ENCODE measurements at regions not wholly inside any gene's neighbourhood (a gene's known extent, or its start where the extent isn't known, plus 50 kb on each side); places are given as distances from the start of the nearest gene placed in this dataset.
"Not testable (repeated sequence)": the region's sequence is repeated elsewhere in the genome, so short reads cannot be mapped to it uniquely, and the experiment has no call there.

DNA sequence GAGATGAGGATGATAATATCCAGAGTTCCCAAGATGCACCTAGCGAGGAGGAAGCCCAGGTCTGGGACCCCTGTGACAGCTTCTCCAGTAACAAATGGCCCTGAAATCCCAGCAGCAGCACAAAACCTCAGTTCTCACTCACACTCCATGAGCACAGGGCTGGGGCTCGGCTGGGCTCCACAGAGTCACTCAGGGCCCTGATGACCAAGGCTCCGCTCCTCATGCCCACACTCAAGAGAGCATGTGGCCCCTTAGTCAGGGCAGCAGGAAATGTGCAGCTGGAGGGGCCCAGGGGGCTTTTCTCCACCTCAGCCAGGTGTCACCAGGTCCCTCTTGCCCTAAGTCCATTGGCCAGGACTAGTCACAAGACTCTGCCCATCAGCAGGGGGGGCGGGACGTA is 242.7 kb upstream of the SFSWAP start:
- H3K4me1 ChIP-seq (ENCODE audit: control extremely low read depth in 1 of 4, control insufficient read depth in 4 of 4, insufficient read depth in 4 of 4, low read length in 3 of 4) = peaks cover 0 to 16% (median 6%) of the 10 kb centered on the region in 4 experiments
- peaks cover 0 to 20% (median 3%) of the 10 kb centered on the region in 4 experiments for H3K36me3 ChIP-seq (ENCODE audit: control insufficient read depth in 4 of 4, insufficient read depth in 4 of 4, low read length in 3 of 4)
- H3K9me3 ChIP-seq (ENCODE audit: control extremely low read depth in 1 of 5, control insufficient read depth in 4 of 5, insufficient read depth in 2 of 5, low read depth in 1 of 5, low read length in 4 of 5) = peaks cover 0 to 4% (median 0%) of the 10 kb centered on the region in 5 experiments
- no peak for DNase-seq
- ChIA-PET CTCF (no interaction called here), POLR2A (no interaction called here)
- no peak overlapping the region for H3K4me3 ChIP-seq (ENCODE audit: control insufficient read depth in 1 of 7, extremely low read depth in 1 of 7, insufficient read depth in 4 of 7, low read depth in 2 of 7, low read length in 6 of 7)
- no peak overlapping the region for H3K27ac ChIP-seq (ENCODE audit: insufficient read depth in 1 of 2, low read depth in 1 of 2, low read length in 2 of 2, poor library complexity in 1 of 2, severe bottlenecking in 2 of 2)
- no peaks in the 10 kb centered on the region for H3K27me3 ChIP-seq (replicated peaks in 2 of 5; ENCODE audit: control insufficient read depth in 4 of 5, insufficient read depth in 5 of 5, low read length in 4 of 5)
- WGBS (ENCODE audit: insufficient coverage) = 97% methylated on average over 5 of the region's 5 CpGs

DNA sequence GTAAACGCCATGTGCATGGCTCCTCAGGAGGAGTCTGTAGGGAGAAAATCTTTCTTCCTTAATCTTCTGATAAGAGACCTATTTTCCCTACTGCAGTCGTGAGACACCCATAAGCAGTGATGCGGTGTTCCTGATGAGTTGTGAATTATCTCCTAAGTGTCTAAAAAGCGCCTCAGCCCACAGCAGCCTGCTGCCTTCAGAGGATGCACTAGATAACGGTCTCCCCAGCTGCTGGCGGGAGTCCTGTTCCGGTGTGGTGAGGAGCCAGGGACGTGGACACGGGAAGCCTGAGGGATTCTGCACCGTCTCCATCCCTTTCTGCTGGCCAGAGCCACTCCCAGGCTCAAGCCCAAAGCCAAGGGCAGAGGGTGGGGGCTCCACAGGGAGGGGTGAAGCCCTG is 240.9 kb upstream of the SFSWAP start:
- H3K9me3 ChIP-seq (ENCODE audit: control extremely low read depth in 1 of 5, control insufficient read depth in 4 of 5, insufficient read depth in 2 of 5, low read depth in 1 of 5, low read length in 4 of 5); POLR2A ChIA-PET; H3K27me3 ChIP-seq (replicated peaks in 2 of 5; ENCODE audit: control insufficient read depth in 4 of 5, insufficient read depth in 5 of 5, low read length in 4 of 5); CTCF ChIA-PET; H3K4me3 ChIP-seq (ENCODE audit: control insufficient read depth in 1 of 7, extremely low read depth in 1 of 7, insufficient read depth in 4 of 7, low read depth in 2 of 7, low read length in 6 of 7); DNase-seq; H3K27ac ChIP-seq (ENCODE audit: insufficient read depth in 1 of 2, low read depth in 1 of 2, low read length in 2 of 2, poor library complexity in 1 of 2, severe bottlenecking in 2 of 2): not testable (repeated sequence)
- no CpG with 5 or more reads among the region's 10 CpGs for WGBS (ENCODE audit: insufficient coverage)
- peaks cover 0 to 10% (median 3%) of the 10 kb centered on the region in 4 experiments for H3K36me3 ChIP-seq (ENCODE audit: control insufficient read depth in 4 of 4, insufficient read depth in 4 of 4, low read length in 3 of 4)
- H3K4me1 ChIP-seq (ENCODE audit: control extremely low read depth in 1 of 4, control insufficient read depth in 4 of 4, insufficient read depth in 4 of 4, low read length in 3 of 4) = peaks cover 4 to 30% (median 18%) of the 10 kb centered on the region in 4 experiments

DNA sequence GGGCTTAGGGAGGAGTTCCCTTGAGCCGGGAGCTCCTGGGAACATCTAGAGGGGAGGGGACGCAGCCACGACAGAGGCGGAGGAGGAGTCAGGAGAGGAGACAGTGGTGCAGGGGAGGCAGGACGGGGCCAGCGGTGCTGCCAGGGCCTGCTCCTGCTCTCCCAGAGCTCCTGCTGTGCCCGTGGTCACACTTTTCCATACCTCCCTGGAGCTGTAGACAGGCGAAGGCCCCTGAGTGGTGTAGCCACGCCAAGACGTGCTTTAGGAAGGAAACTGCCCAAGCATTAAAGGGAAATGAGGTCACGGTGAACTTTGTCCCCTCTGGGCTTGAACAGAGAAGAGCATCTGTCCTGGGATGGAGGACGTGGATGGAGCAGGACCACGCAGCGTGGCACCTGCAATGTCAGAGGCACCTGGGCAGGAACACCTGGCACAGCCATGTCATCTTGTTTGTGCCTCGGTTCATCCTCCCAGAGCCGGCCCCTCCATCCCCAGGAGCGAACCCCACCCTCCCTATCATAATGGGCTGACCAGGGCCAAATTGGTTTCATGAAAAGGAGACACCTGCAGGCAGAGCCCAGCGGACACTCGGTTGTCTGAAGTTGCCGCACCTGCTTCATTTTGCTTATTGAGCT is 239.5 kb upstream of the SFSWAP start:
- no peak for DNase-seq
- WGBS (ENCODE audit: insufficient coverage) = 86% methylated on average over 12 of the region's 20 CpGs
- H3K4me3 ChIP-seq (ENCODE audit: control insufficient read depth in 1 of 7, extremely low read depth in 1 of 7, insufficient read depth in 4 of 7, low read depth in 2 of 7, low read length in 6 of 7) = no peak overlapping the region
- peaks cover 0 to 4% (median 0%) of the 10 kb centered on the region in 5 experiments for H3K9me3 ChIP-seq (ENCODE audit: control extremely low read depth in 1 of 5, control insufficient read depth in 4 of 5, insufficient read depth in 2 of 5, low read depth in 1 of 5, low read length in 4 of 5)
- H3K36me3 ChIP-seq (ENCODE audit: control insufficient read depth in 4 of 4, insufficient read depth in 4 of 4, low read length in 3 of 4) = peaks cover 0 to 7% (median 2%) of the 10 kb centered on the region in 4 experiments
- no peaks in the 10 kb centered on the region for H3K27me3 ChIP-seq (replicated peaks in 2 of 5; ENCODE audit: control insufficient read depth in 4 of 5, insufficient read depth in 5 of 5, low read length in 4 of 5)
- CTCF ChIA-PET = no interaction called here
- POLR2A ChIA-PET = no interaction called here
- peaks cover 4 to 30% (median 18%) of the 10 kb centered on the region in 4 experiments for H3K4me1 ChIP-seq (ENCODE audit: control extremely low read depth in 1 of 4, control insufficient read depth in 4 of 4, insufficient read depth in 4 of 4, low read length in 3 of 4)
- no peak overlapping the region for H3K27ac ChIP-seq (ENCODE audit: insufficient read depth in 1 of 2, low read depth in 1 of 2, low read length in 2 of 2, poor library complexity in 1 of 2, severe bottlenecking in 2 of 2)

DNA sequence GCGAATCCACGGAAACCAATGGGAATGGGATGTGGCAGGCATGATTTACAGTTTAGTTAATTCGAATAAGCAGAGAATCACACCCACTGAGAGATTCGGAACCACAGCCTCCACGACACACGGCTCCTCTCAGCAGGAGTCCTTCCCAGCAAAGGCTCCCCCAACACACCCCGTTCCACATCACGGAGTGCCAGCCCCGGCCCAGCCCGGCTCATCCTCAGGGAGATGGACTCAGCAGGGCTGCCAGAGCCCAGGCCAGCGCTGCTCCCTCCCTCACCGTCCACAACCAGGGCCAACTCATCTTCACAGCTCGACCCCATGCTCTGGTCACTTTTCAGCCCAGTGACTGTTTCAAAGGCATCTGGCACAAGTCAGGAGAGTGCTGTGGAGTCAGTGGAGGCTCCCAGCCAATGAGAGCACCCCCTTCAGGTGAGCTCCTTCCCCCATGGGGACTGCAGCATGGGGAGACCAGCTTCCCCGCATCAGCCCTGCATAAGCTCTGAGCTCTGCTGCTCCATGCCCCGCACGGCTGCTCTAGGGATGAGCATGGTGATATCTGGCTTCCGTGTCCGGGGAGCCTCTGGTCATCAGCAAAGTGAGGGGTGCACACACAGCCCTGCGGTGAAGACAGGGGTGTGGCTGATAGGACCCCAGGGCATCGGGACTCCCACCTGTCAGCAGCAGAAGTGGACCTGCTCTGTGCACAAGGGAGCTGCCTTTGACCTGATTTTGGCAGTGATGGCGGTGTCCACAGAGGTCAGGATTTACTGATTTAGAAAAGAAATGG is 238.8 kb upstream of the SFSWAP start:
- H3K4me1 ChIP-seq (ENCODE audit: control extremely low read depth in 1 of 4, control insufficient read depth in 4 of 4, insufficient read depth in 4 of 4, low read length in 3 of 4) = peaks cover 4 to 30% (median 18%) of the 10 kb centered on the region in 4 experiments
- H3K27me3 ChIP-seq (replicated peaks in 2 of 5; ENCODE audit: control insufficient read depth in 4 of 5, insufficient read depth in 5 of 5, low read length in 4 of 5) = no peaks in the 10 kb centered on the region
- POLR2A ChIA-PET = no interaction called here
- H3K4me3 ChIP-seq (ENCODE audit: control insufficient read depth in 1 of 7, extremely low read depth in 1 of 7, insufficient read depth in 4 of 7, low read depth in 2 of 7, low read length in 6 of 7) = no peak overlapping the region
- H3K9me3 ChIP-seq (ENCODE audit: control extremely low read depth in 1 of 5, control insufficient read depth in 4 of 5, insufficient read depth in 2 of 5, low read depth in 1 of 5, low read length in 4 of 5) = no peaks in the 10 kb centered on the region
- no peak for DNase-seq
- peaks cover 0 to 2% (median 0%) of the 10 kb centered on the region in 4 experiments for H3K36me3 ChIP-seq (ENCODE audit: control insufficient read depth in 4 of 4, insufficient read depth in 4 of 4, low read length in 3 of 4)
- no peak overlapping the region for H3K27ac ChIP-seq (ENCODE audit: insufficient read depth in 1 of 2, low read depth in 1 of 2, low read length in 2 of 2, poor library complexity in 1 of 2, severe bottlenecking in 2 of 2)
- CTCF ChIA-PET = no interaction called here
- WGBS (ENCODE audit: insufficient coverage) = 98% methylated on average over 13 of the region's 21 CpGs

GRCh38 chr12:131473261-131473660 is 237.6 kb upstream of the SFSWAP start:
- Histone ChIP-seq H3K4me1 (ENCODE audit: control extremely low read depth in 1 of 4, control insufficient read depth in 4 of 4, insufficient read depth in 4 of 4, low read length in 3 of 4) (peaks cover 4 to 30% (median 18%) of the 10 kb centered on the region in 4 experiments), H3K27ac (ENCODE audit: insufficient read depth in 1 of 2, low read depth in 1 of 2, low read length in 2 of 2, poor library complexity in 1 of 2, severe bottlenecking in 2 of 2) (no peak overlapping the region), H3K27me3 (replicated peaks in 2 of 5; ENCODE audit: control insufficient read depth in 4 of 5, insufficient read depth in 5 of 5, low read length in 4 of 5) (no peaks in the 10 kb centered on the region), H3K4me3 (ENCODE audit: control insufficient read depth in 1 of 7, extremely low read depth in 1 of 7, insufficient read depth in 4 of 7, low read depth in 2 of 7, low read length in 6 of 7) (peak overlapping the region in 2 of 7 experiments; percentile 26 to 67), H3K9me3 (ENCODE audit: control extremely low read depth in 1 of 5, control insufficient read depth in 4 of 5, insufficient read depth in 2 of 5, low read depth in 1 of 5, low read length in 4 of 5) (no peaks in the 10 kb centered on the region), H3K36me3 (ENCODE audit: control insufficient read depth in 4 of 4, insufficient read depth in 4 of 4, low read length in 3 of 4) (no peaks in the 10 kb centered on the region)
- 91% methylated on average over 13 of the region's 15 CpGs for WGBS (ENCODE audit: insufficient coverage)
- POLR2A ChIA-PET = no interaction called here
- CTCF ChIA-PET = interaction anchor here (1.0 kb wide), 1 partner anchor 11 kb away, joined by 3 read pairs; no protein-coding TSS in a partner anchor
- DNase-seq = no peak

DNA sequence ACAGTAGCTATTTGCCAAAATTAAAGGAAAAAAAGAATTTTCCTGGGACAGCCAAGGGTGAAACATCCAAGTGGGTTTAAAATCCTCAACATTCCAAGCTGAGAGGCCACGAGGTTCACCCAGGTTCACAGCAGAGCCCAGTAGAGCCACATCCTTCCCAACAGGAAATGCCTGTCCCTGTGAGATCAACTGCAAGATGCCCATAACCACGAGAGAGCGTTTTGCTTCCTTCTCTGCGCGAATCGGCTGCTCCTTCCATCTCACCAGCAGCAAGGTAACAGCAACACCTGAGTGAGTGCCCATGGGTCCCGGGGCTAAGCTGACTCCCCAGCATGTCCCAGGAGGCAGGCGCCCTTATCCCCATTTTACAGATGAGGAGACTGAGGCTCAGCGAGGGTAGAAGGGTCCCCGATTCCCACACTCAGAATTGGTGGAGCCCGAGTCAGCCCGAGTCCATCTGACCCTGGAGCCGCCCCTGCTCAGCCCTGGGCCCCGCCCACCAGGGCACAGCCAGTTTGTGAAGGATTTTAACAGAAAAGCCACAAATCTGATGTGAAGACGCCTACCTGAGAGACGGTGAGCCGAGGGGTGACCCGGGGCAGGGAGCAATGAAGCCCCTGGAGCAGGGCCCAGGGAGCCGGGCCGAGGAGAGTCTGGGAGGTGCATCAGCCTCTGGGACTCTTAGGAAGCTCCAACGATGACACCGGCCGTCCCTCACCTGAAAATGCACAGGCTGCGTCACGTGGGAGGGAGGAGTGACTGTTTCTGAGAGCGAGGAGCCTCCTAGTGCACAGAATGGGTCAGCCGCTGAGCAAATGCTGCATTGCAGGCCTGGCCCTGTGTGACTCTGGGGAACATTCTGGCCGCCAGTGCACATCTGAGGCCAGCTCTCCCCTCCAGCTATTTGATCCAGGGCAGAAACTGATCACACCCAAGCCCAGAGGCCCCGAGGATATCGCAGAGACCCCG is 236.9 kb upstream of the SFSWAP start:
- peaks cover 4 to 30% (median 18%) of the 10 kb centered on the region in 4 experiments for H3K4me1 ChIP-seq (ENCODE audit: control extremely low read depth in 1 of 4, control insufficient read depth in 4 of 4, insufficient read depth in 4 of 4, low read length in 3 of 4)
- no peak overlapping the region for H3K27ac ChIP-seq (ENCODE audit: insufficient read depth in 1 of 2, low read depth in 1 of 2, low read length in 2 of 2, poor library complexity in 1 of 2, severe bottlenecking in 2 of 2)
- WGBS (ENCODE audit: insufficient coverage) = 62% methylated on average over 27 of the region's 31 CpGs
- no peaks in the 10 kb centered on the region for H3K36me3 ChIP-seq (ENCODE audit: control insufficient read depth in 4 of 4, insufficient read depth in 4 of 4, low read length in 3 of 4)
- peak; percentile 33 to 76 (median 60) for DNase-seq
- ChIA-PET POLR2A (interaction anchor here (0.6 kb wide), 1 partner anchor 37 kb away, joined by 3 read pairs; no protein-coding TSS in a partner anchor), CTCF (interaction anchor here (1.0 kb wide), 1 partner anchor 12 kb away, joined by 3 read pairs; no protein-coding TSS in a partner anchor)
- no peaks in the 10 kb centered on the region for H3K27me3 ChIP-seq (replicated peaks in 2 of 5; ENCODE audit: control insufficient read depth in 4 of 5, insufficient read depth in 5 of 5, low read length in 4 of 5)
- H3K9me3 ChIP-seq (ENCODE audit: control extremely low read depth in 1 of 5, control insufficient read depth in 4 of 5, insufficient read depth in 2 of 5, low read depth in 1 of 5, low read length in 4 of 5) = no peaks in the 10 kb centered on the region
- peak overlapping the region in 3 of 7 experiments; percentile 26 to 67 (median 37) for H3K4me3 ChIP-seq (ENCODE audit: control insufficient read depth in 1 of 7, extremely low read depth in 1 of 7, insufficient read depth in 4 of 7, low read depth in 2 of 7, low read length in 6 of 7)
